Caco-2 (cell line): ENCODE measurements at regions not wholly inside any gene's neighbourhood (a gene's known extent, or its start where the extent isn't known, plus 50 kb on each side); places are given as distances from the start of the nearest gene placed in this dataset.

Experiments
- BruUV-seq: library from RNA; stranded (reverse); fragments of 400-500 nt; replicated peaks from 2 replicates; lab custom pipeline; 2021; lab: Mats Ljungman, UMichigan
- CTCF ChIA-PET: fragments of 300-600 bp; sonication (Branson Sonifier 250); formaldehyde crosslinking; loops from one replicate; lab custom pipeline; 2022; ENCODE audit warnings: antibody characterized with exemption; lab: Charles Lee
- POLR2A ChIA-PET: fragments of 300-600 bp; sonication (Branson Sonifier 250); formaldehyde crosslinking; loops from one replicate; lab custom pipeline; 2022; ENCODE audit warnings: antibody characterized with exemption; lab: Charles Lee
- DNase-seq, 2 experiments: peaks; one replicate each; pipeline versions ENCODE4 v3.0.0 to v3.0.0-alpha.2; 2020 to 2022
- H3K27me3 ChIP-seq: replicated peaks from 2 replicates; pipeline ENCODE4 v1.6.0; 2011; ENCODE audit warnings: low read length; ENCODE audit not compliant: control insufficient read depth, insufficient read depth
- H3K36me3 ChIP-seq: 2 replicates; pipeline ENCODE4 v1.5.1; 2011; ENCODE audit warnings: low read length; ENCODE audit not compliant: control insufficient read depth, insufficient read depth
- H3K4me1 ChIP-seq: fragments of 250-450 bp; sonication (Bioruptor Pico); 2 replicates; pipeline ENCODE4 v1.5.1; 2020; ENCODE audit warnings: mild to moderate bottlenecking
- H3K4me3 ChIP-seq: 2 replicates; pipeline ENCODE4 v1.5.1; 2011; ENCODE audit warnings: low read depth, mild to moderate bottlenecking, control low read depth, low read length
- H3K9me3 ChIP-seq: fragments of 250-450 bp; sonication (Bioruptor Pico); 2 replicates; pipeline ENCODE4 v1.5.1; 2020; ENCODE audit warnings: mild to moderate bottlenecking, moderate library complexity
- H3K27ac Mint-ChIP-seq: one replicate; pipeline ENCODE4 v1.8.0; 2022; ENCODE audit warnings: mixed read lengths; ENCODE audit not compliant: unreplicated experiment
- H3K27me3 Mint-ChIP-seq: one replicate; pipeline ENCODE4 v1.8.0; 2022; ENCODE audit warnings: mixed read lengths; ENCODE audit not compliant: insufficient read depth, unreplicated experiment
- H3K36me3 Mint-ChIP-seq: one replicate; pipeline ENCODE4 v1.8.0; 2022; ENCODE audit warnings: mild to moderate bottlenecking, mixed read lengths; ENCODE audit not compliant: insufficient read depth, unreplicated experiment
- H3K4me1 Mint-ChIP-seq: one replicate; pipeline ENCODE4 v1.8.0; 2022; ENCODE audit warnings: low read depth, mixed read lengths; ENCODE audit not compliant: unreplicated experiment
- H3K4me3 Mint-ChIP-seq: one replicate; pipeline ENCODE4 v1.8.0; 2022; ENCODE audit warnings: mild to moderate bottlenecking, moderate library complexity, mixed read lengths; ENCODE audit not compliant: unreplicated experiment
- H3K9me3 Mint-ChIP-seq: one replicate; pipeline ENCODE4 v1.8.0; 2022; ENCODE audit warnings: mixed read lengths; ENCODE audit not compliant: unreplicated experiment
- CTCF ChIP-seq, 2 experiments: fragments of 200-600 bp in 1 of 2; IDR thresholded peaks; 1 replicate in 1 of 2; 2 replicates in 1 of 2; pipeline versions ENCODE4 v1.5.1 to v1.8.0; 2011 to 2022; ENCODE audit warnings: antibody characterized with exemption in 1 of 2, control low read depth in 1 of 2, inconsistent platforms in 1 of 2, low read depth in 1 of 2, low read length in 1 of 2, mild to moderate bottlenecking in 1 of 2, moderate library complexity in 1 of 2; ENCODE audit not compliant: insufficient read depth in 1 of 2, severe bottlenecking in 1 of 2, unreplicated experiment in 1 of 2
- intact Hi-C: fragments of 100-400 bp; cut with micrococcal nuclease; formaldehyde crosslinking; loops from one replicate; pipeline ENCODE4 v1.10.0; 2022; ENCODE audit not compliant: unreplicated experiment

GRCh38 chr4:63578383-63578782 lies 830.9 kb downstream of the TECRL start:
- Mint-ChIP-seq H3K36me3 (no peaks in the 10 kb centered on the region), H3K9me3 (no peaks in the 10 kb centered on the region), H3K27me3 (no peaks in the 10 kb centered on the region), H3K27ac (no peak overlapping the region), H3K4me3 (no peak overlapping the region), H3K4me1 (no peaks in the 10 kb centered on the region)
- Histone ChIP-seq H3K27me3 (no peaks in the 10 kb centered on the region), H3K9me3 (no peaks in the 10 kb centered on the region), H3K4me3 (no peak overlapping the region), H3K36me3 (no peaks in the 10 kb centered on the region), H3K4me1 (no peaks in the 10 kb centered on the region)
- no TSS peak for BruUV-seq
- CTCF ChIA-PET, result interaction anchor here (0.6 kb wide), 1 partner anchor 65 kb away, joined by 3 read pairs; no protein-coding TSS in a partner anchor
- no peak for TF ChIP-seq CTCF (IDR thresholded peaks at IDR 0.05; ENCODE audit: insufficient read depth in 1 of 2, low read depth in 1 of 2, low read length in 1 of 2, severe bottlenecking in 1 of 2, unreplicated experiment in 1 of 2)
- intact Hi-C loops, result no loop called here
- no peak for DNase-seq
- POLR2A ChIA-PET, result no interaction called here

GRCh38 chr4:63566658-63567057 lies 842.6 kb downstream of the TECRL start:
- no peak for TF ChIP-seq CTCF (IDR thresholded peaks at IDR 0.05; ENCODE audit: insufficient read depth in 1 of 2, low read depth in 1 of 2, low read length in 1 of 2, severe bottlenecking in 1 of 2, unreplicated experiment in 1 of 2)
- H3K9me3 Mint-ChIP-seq, result no peaks in the 10 kb centered on the region
- ChIA-PET CTCF (no interaction called here), POLR2A (no interaction called here)
- intact Hi-C loops, result no loop called here
- H3K36me3 Mint-ChIP-seq, result no peaks in the 10 kb centered on the region
- H3K27ac Mint-ChIP-seq, result no peak overlapping the region
- no peaks in the 10 kb centered on the region for H3K27me3 Mint-ChIP-seq
- Histone ChIP-seq H3K27me3 (no peaks in the 10 kb centered on the region), H3K4me1 (no peaks in the 10 kb centered on the region), H3K9me3 (no peaks in the 10 kb centered on the region), H3K4me3 (no peak overlapping the region), H3K36me3 (no peaks in the 10 kb centered on the region)
- no peak for DNase-seq
- no peak overlapping the region for H3K4me3 Mint-ChIP-seq
- no TSS peak for BruUV-seq
- H3K4me1 Mint-ChIP-seq, result no peaks in the 10 kb centered on the region

- Mint-ChIP-seq H3K27ac (no peak overlapping the region), H3K4me3 (no peak overlapping the region), H3K36me3 (no peaks in the 10 kb centered on the region), H3K9me3 (peaks cover 9% of the 10 kb centered on the region), H3K4me1 (no peaks in the 10 kb centered on the region), H3K27me3 (no peaks in the 10 kb centered on the region)
- Histone ChIP-seq H3K36me3 (no peaks in the 10 kb centered on the region), H3K9me3 (no peaks in the 10 kb centered on the region), H3K27me3 (no peaks in the 10 kb centered on the region), H3K4me1 (no peaks in the 10 kb centered on the region), H3K4me3 (no peak overlapping the region)
- BruUV-seq, result no TSS peak
- no peak for TF ChIP-seq CTCF (IDR thresholded peaks at IDR 0.05; ENCODE audit: insufficient read depth in 1 of 2, low read depth in 1 of 2, low read length in 1 of 2, severe bottlenecking in 1 of 2, unreplicated experiment in 1 of 2)
- ChIA-PET CTCF (interaction anchor here (0.8 to 1.0 kb wide), 2 partner anchors 267 to 662 kb away, joined by 4 to 6 read pairs; no protein-coding TSS in a partner anchor), POLR2A (no interaction called here)
- DNase-seq, result no peak
- intact Hi-C loops, result loop anchor here (1.0 kb wide), 1 partner anchor 267 kb away; no protein-coding TSS in a partner anchor
Measured at GRCh38 chr4:63563288-63564014, 845.8 kb downstream of the TECRL start.
